NCI-H2227 treated with DMSO at 0.1 percent for 48 hours (cell line): ENCODE measurements at regions not wholly inside any gene's neighbourhood (a gene's known extent, or its start where the extent isn't known, plus 50 kb on each side); places are given as distances from the start of the nearest gene placed in this dataset.

Source experiments
- DNase-seq: peaks from one replicate; lab custom pipeline; 2025; lab: John Stamatoyannopoulos, UW

- DNase-seq = no peak
Observed at GRCh38 chr10:29163746-29164145, 125.1 kb upstream of the LYZL1 start.

GRCh38 chr10:29166713-29167112 is 122.2 kb upstream of the LYZL1 start:
- DNase-seq = no peak

- DNase-seq = no peak
Observed at GRCh38 chr10:29169021-29169420, 119.8 kb upstream of the LYZL1 start.

- DNase-seq = no peak
Observed at GRCh38 chr10:29171717-29172116, 117.2 kb upstream of the LYZL1 start.

GRCh38 chr10:29174389-29174788 is 114.5 kb upstream of the LYZL1 start:
- DNase-seq = no peak

GRCh38 chr10:29176845-29177832 is 111.7 kb upstream of the LYZL1 start:
- DNase-seq = no peak

- no peak for DNase-seq
Observed at GRCh38 chr10:29181936-29182335, 106.9 kb upstream of the LYZL1 start.

GRCh38 chr10:29183301-29183945 is 105.4 kb upstream of the LYZL1 start:
- no peak for DNase-seq

- no peak for DNase-seq
Observed at GRCh38 chr10:29184205-29185000, 104.5 kb upstream of the LYZL1 start.

GRCh38 chr10:29185050-29185449 is 103.8 kb upstream of the LYZL1 start:
- DNase-seq = no peak

- DNase-seq = no peak
Observed at GRCh38 chr10:29186221-29186620, 102.6 kb upstream of the LYZL1 start.

GRCh38 chr10:29189256-29189655 is 99.6 kb upstream of the LYZL1 start:
- DNase-seq = no peak

- DNase-seq = no peak
Observed at GRCh38 chr10:29191674-29192073, 97.2 kb upstream of the LYZL1 start.

- no peak for DNase-seq
Observed at GRCh38 chr10:29199339-29199738, 89.5 kb upstream of the LYZL1 start.

GRCh38 chr10:29199941-29200679 is 88.8 kb upstream of the LYZL1 start:
- no peak for DNase-seq

GRCh38 chr10:29202386-29202940 is 86.4 kb upstream of the LYZL1 start:
- no peak for DNase-seq

- DNase-seq = no peak
Observed at GRCh38 chr10:29203432-29203831, 85.4 kb upstream of the LYZL1 start.

GRCh38 chr10:29204070-29204800 is 84.6 kb upstream of the LYZL1 start:
- DNase-seq = no peak

- no peak for DNase-seq
Observed at GRCh38 chr10:29205787-29206186, 83.1 kb upstream of the LYZL1 start.

- no peak for DNase-seq
Observed at GRCh38 chr10:29208845-29209244, 80.0 kb upstream of the LYZL1 start.

GRCh38 chr10:29209830-29210229 is 79.0 kb upstream of the LYZL1 start:
- DNase-seq = no peak
